HepG2 (cell line): ENCODE measurements at regions not wholly inside any gene's neighbourhood (a gene's known extent, or its start where the extent isn't known, plus 50 kb on each side); places are given as distances from the start of the nearest gene placed in this dataset.
A peak's percentile ranks its signal among the peaks of the same experiment; 100 is the strongest.

Source experiments
- ATAC-seq: fragments of 200-7000 bp; cut with Tn5 transposase; 3 replicates; pipeline ENCODE4 v1.9.1; 2020; ENCODE audit warnings: mild to moderate bottlenecking, moderate library complexity
- BruUV-seq: library from RNA; stranded (reverse); fragments of 400-500 nt; replicated peaks from 2 replicates; lab custom pipeline; 2021; lab: Mats Ljungman, UMichigan
- CTCF ChIA-PET: fragments of 300-600 bp; formaldehyde crosslinking; extraction: SDS; loops from one replicate; lab custom pipeline; 2021; ENCODE audit warnings: low total read pairs, inconsistent platforms, low intra/inter-chr PET ratio; lab: Yijun Ruan, JAX
- POLR2A ChIA-PET: fragments of 350-600 bp; sonication (Branson Sonifier 250); formaldehyde crosslinking; loops from one replicate; lab custom pipeline; 2020; ENCODE audit warnings: antibody characterized with exemption, inconsistent platforms; lab: Yijun Ruan, JAX
- DNase-seq: peaks from one replicate; pipeline ENCODE4 v3.0.0-alpha.2; 2015; ENCODE audit warnings: low spot score
- FAIRE-seq: peaks from 3 replicates; lab custom pipeline; 2011; peaks lifted over from hg19 to GRCh38; lab: Jason Lieb, UNC
- H2AFZ ChIP-seq: one replicate; pipeline ENCODE4 v1.6.1; 2011; ENCODE audit warnings: low read length, inconsistent platforms
- H3K27ac ChIP-seq: fragments of 300-600 bp; 3 replicates; pipeline ENCODE4 v1.8.0; 2011; ENCODE audit warnings: mixed run types, mild to moderate bottlenecking, mixed read lengths, low read length, inconsistent platforms; ENCODE audit not compliant: insufficient read depth; ENCODE audit errors: extremely low read length
- H3K27me3 ChIP-seq, 2 experiments: fragments of 200-600 bp in 1 of 2; 2 replicates in 1 of 2; 3 replicates in 1 of 2; pipeline versions ENCODE4 v1.6.0 to v1.8.0; 2011; ENCODE audit warnings: low read length in 2 of 2, mild to moderate bottlenecking in 2 of 2, moderate library complexity in 2 of 2, inconsistent platforms in 1 of 2; ENCODE audit not compliant: insufficient read depth in 2 of 2, control insufficient read depth in 1 of 2
- H3K36me3 ChIP-seq, 2 experiments: fragments of 200-600 bp in 1 of 2; replicated peaks in 1 of 2; 2 replicates in 1 of 2; 3 replicates in 1 of 2; pipeline versions ENCODE4 v1.5.1 to v1.8.0; 2011; ENCODE audit warnings: low read length in 2 of 2, inconsistent platforms in 1 of 2; ENCODE audit not compliant: insufficient read depth in 2 of 2, control insufficient read depth in 1 of 2
- H3K4me1 ChIP-seq: 2 replicates; pipeline ENCODE4 v1.5.1; 2012; ENCODE audit warnings: low read length, inconsistent platforms; ENCODE audit not compliant: insufficient read depth
- H3K4me2 ChIP-seq: 2 replicates; pipeline ENCODE4 v1.6.0; 2011; ENCODE audit warnings: low read depth, low read length, inconsistent platforms
- H3K4me3 ChIP-seq, 3 experiments: fragments of 200-600 bp in 1 of 3; sonication (generic), shearing (Covaris generic) in 1 of 3; replicated peaks in 1 of 3; 2 replicates each; pipeline ENCODE4 v1.5.1; 2011 to 2016; ENCODE audit warnings: low read length in 3 of 3, inconsistent platforms in 2 of 3, low read depth in 2 of 3, mild to moderate bottlenecking in 2 of 3, control low read depth in 1 of 3, mixed read lengths in 1 of 3; ENCODE audit not compliant: insufficient read depth in 1 of 3
- H3K79me2 ChIP-seq: one replicate; pipeline ENCODE4 v1.6.1; 2011; ENCODE audit warnings: low read length, inconsistent platforms; ENCODE audit not compliant: insufficient read depth
- H3K9ac ChIP-seq: 2 replicates; pipeline ENCODE4 v1.6.0; 2011; ENCODE audit warnings: mild to moderate bottlenecking, low read depth, low read length, inconsistent platforms; ENCODE audit not compliant: insufficient read depth
- H3K9me3 ChIP-seq: 2 replicates; pipeline ENCODE4 v1.5.1; 2012; ENCODE audit warnings: mild to moderate bottlenecking, low read length
- H4K20me1 ChIP-seq: 2 replicates; pipeline ENCODE4 v1.6.0; 2011; ENCODE audit warnings: inconsistent platforms, mild to moderate bottlenecking, low read length, moderate library complexity; ENCODE audit not compliant: insufficient read depth
- DR1 ChIP-seq: sonication (generic); formaldehyde crosslinking; IDR thresholded peaks from 2 replicates; pipeline ENCODE4 v1.8.0; 2021; ENCODE audit warnings: mild to moderate bottlenecking, missing genetic modification reagents, inconsistent platforms
- ETV6 ChIP-seq: sonication (generic); formaldehyde crosslinking; conservative IDR thresholded peaks from 2 replicates; pipeline ENCODE4 v1.4.0; 2020; ENCODE audit warnings: missing genetic modification reagents
- HMG20A ChIP-seq: IDR thresholded peaks from 2 replicates; pipeline ENCODE4 v1.6.1; 2016; ENCODE audit warnings: borderline replicate concordance
- MAFF ChIP-seq: IDR thresholded peaks from 2 replicates; pipeline ENCODE4 v1.6.1; 2011; ENCODE audit warnings: low read depth, low read length, improper control_type of control experiment
- MAFK ChIP-seq, 2 experiments: IDR thresholded peaks in 1 of 2; conservative IDR thresholded peaks in 1 of 2; 2 replicates each; pipeline ENCODE4 v1.6.1; 2011; ENCODE audit warnings: improper control_type of control experiment in 2 of 2, low read length in 2 of 2
- NFE2L2 ChIP-seq: fragments of 150-350 bp; IDR thresholded peaks from 2 replicates; pipeline ENCODE4 v1.6.1; 2014; ENCODE audit warnings: low read length
- NR2C2 ChIP-seq: sonication (generic); formaldehyde crosslinking; IDR thresholded peaks from 2 replicates; pipeline ENCODE4 v1.4.0; 2020; ENCODE audit warnings: missing genetic modification reagents, mild to moderate bottlenecking, moderate library complexity, borderline replicate concordance
- TOE1 ChIP-seq: sonication (generic); formaldehyde crosslinking; IDR thresholded peaks from 2 replicates; pipeline ENCODE4 v1.4.0; 2020; ENCODE audit warnings: mild to moderate bottlenecking, missing genetic modification reagents
- ZMYM4 ChIP-seq: sonication (generic); formaldehyde crosslinking; IDR thresholded peaks from 2 replicates; pipeline ENCODE4 v1.8.1; 2023; ENCODE audit warnings: mild to moderate bottlenecking, missing genetic modification reagents
- ZNF639 ChIP-seq: conservative IDR thresholded peaks from 2 replicates; pipeline ENCODE4 v1.6.1; 2018; ENCODE audit warnings: missing genetic modification reagents
- ZNF724P ChIP-seq: sonication (generic); formaldehyde crosslinking; IDR thresholded peaks from 2 replicates; pipeline ENCODE4 v1.8.0; 2022; ENCODE audit warnings: missing genetic modification reagents, borderline replicate concordance
- WGBS: methylation state at CpG from one replicate; pipeline ENCODE4 v1.1.6; 2017; ENCODE audit warnings: low lambda C conversion rate; 5-methylcytosine and 5-hydroxymethylcytosine counted together
- in situ Hi-C: cut with HindIII; loops from 2 replicates; pipeline ENCODE4 v1.10.0; 2017; ENCODE audit warnings: low pct_unique_long_range_greater_than_20kb; ENCODE audit not compliant: extremely low pct_ligation_motif_present
- intact Hi-C: fragments of 100-400 bp; cut with micrococcal nuclease; formaldehyde crosslinking; loops from one replicate; pipeline ENCODE4 v1.10.0; 2022; ENCODE audit not compliant: unreplicated experiment

DNA sequence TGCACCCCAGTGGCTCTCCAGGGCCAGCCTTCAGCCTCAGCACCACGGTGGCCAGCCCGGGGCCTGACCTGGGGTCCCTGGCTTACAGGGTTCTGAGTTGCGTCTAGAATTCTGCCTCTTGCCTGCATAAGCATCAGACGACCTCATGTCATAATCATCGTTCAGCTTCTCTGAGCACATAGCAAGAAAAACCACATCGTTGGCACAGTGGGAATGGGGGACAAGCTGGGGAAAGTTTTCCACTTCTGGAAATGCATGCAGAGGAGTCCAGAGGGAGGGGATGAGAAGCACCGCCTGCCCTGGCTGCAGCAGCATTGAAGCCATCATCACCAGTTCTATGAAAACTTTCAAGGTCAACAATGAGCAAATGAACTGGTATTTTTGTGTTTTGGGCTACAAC lies 441.0 kb upstream of the FRG1 start (continued):
- TF ChIP-seq ZNF639 (CRISPR knock-in tag) = no peak
- no peak for TF ChIP-seq TOE1 (CRISPR knock-in tag)
- no peak for TF ChIP-seq ZMYM4 (CRISPR knock-in tag)
- TF ChIP-seq NR2C2 = no peak
- TF ChIP-seq ETV6 (CRISPR knock-in tag) = no peak
- TF ChIP-seq DR1 = no peak
- TF ChIP-seq NFE2L2 = no peak

DNA sequence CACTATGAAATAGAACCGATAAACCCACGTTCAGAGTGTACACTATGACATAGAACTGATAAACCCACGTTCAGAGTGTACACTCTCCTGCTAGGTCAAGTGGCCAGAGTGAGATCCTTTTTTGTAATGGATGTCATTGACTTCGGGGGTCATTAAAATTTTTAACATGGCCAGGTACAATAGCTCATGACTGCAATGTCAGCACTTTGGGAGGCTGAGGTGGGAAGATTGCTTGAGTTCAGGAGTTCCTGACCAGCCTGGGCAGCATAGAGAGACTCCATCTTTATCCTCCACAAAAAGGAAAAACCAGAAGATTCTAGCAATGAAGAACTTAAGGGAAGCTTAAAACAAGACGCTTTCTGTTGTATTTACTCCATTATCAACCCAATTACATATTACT lies 439.7 kb upstream of the FRG1 start:
- DNase-seq (no peak), FAIRE-seq (no peak), ATAC-seq (no peak)
- no peak overlapping the region for H3K9ac ChIP-seq
- ChIA-PET POLR2A (no interaction called here), CTCF (no interaction called here)
- no peak for TF ChIP-seq ZNF724P
- TF ChIP-seq HMG20A = no peak
- peak; percentile 60; the same call in 1 of the 2 replicates for TF ChIP-seq MAFF
- TF ChIP-seq MAFK (conservative IDR thresholded peaks at IDR 0.05 in 1 of 2, IDR thresholded peaks at IDR 0.05 in 1 of 2; ENCODE audit: low read length in 2 of 2) = peak; percentile 55 to 80
- H2AFZ ChIP-seq = no peak overlapping the region
- in situ Hi-C loops (no loop called here), intact Hi-C loops (no loop called here)
- peaks cover 1 to 8% of the 10 kb centered on the region in 2 experiments; a peak in 2 of 5 replicates for H3K27me3 ChIP-seq
- H3K4me1 ChIP-seq = no peaks in the 10 kb centered on the region
- no peak overlapping the region for H3K4me3 ChIP-seq
- no peaks in the 10 kb centered on the region for H3K79me2 ChIP-seq
- no TSS peak for BruUV-seq
- H4K20me1 ChIP-seq = no peaks in the 10 kb centered on the region
- H3K27ac ChIP-seq = no peak overlapping the region
- H3K4me2 ChIP-seq = no peak overlapping the region
- no peaks in the 10 kb centered on the region for H3K9me3 ChIP-seq
- no peaks in the 10 kb centered on the region for H3K36me3 ChIP-seq
- 3% methylated on average over 5 of the region's 5 CpGs for WGBS
